Colonic mucosa (tissue), 4 donors: ENCODE measurements at regions not wholly inside any gene's neighbourhood (a gene's known extent, or its start where the extent isn't known, plus 50 kb on each side); places are given as distances from the start of the nearest gene placed in this dataset.

Source experiments
- DNase-seq: peaks from one replicate; pipeline ENCODE4 v3.0.0-alpha.2; 2020
- H3K27ac ChIP-seq: fragments of 200-600 bp; one replicate; pipeline ENCODE4 v1.8.0; 2021
- H3K27me3 ChIP-seq: fragments of 200-600 bp; one replicate; pipeline ENCODE4 v1.8.0; 2021
- H3K36me3 ChIP-seq: fragments of 200-600 bp; one replicate; pipeline ENCODE4 v1.8.0; 2021
- H3K4me1 ChIP-seq: fragments of 200-600 bp; one replicate; pipeline ENCODE4 v1.8.0; 2021; ENCODE audit warnings: mild to moderate bottlenecking
- H3K4me3 ChIP-seq: fragments of 200-600 bp; one replicate; pipeline ENCODE4 v1.8.0; 2021
- H3K9ac ChIP-seq, 2 donors: one replicate each; pipeline ENCODE4 v1.7.0; 2013; ENCODE audit warnings: control low read depth in 2 of 2, low read depth in 2 of 2, low read length in 2 of 2
- H3K9me3 ChIP-seq: fragments of 200-600 bp; one replicate; pipeline ENCODE4 v1.8.0; 2021
- intact Hi-C: fragments of 100-400 bp; cut with DNase I; formaldehyde crosslinking; loops from one replicate; pipeline ENCODE4 v1.14.1; 2022
- TF ChIP-seq, protein P1 (sequence below): fragments of 200-600 bp; IDR thresholded peaks from one replicate; pipeline ENCODE4 v1.8.0; 2022; ENCODE audit warnings: antibody characterized with exemption, mild to moderate bottlenecking
- donor health status: healthy.
- donor health status: DM: no; HTN: no; CAD: no.
- donor health status: DM: no; HTN: no; CAD: no.

DNA sequence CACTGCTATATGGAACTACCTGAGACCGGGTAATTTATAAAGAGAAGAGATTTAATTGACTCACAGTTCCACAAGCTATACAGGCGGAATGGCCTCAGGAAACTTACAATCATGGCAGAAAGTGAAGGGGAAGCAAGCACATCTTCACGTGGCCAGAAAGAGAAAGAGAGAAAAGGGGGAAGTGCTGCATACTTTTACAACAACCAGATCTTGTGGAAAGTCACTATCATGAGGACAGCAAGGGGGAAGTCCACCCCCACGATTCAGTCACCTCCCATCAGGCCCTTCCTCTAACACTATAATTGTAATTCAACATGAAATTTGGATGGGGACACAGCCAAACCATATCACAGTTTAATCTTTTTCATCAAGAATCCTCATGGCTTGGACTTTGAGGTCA is 339.2 kb upstream of the AJAP1 start:
- H3K27ac ChIP-seq = no peak overlapping the region
- no peaks in the 10 kb centered on the region for H3K36me3 ChIP-seq
- TF ChIP-seq, protein P1, sequence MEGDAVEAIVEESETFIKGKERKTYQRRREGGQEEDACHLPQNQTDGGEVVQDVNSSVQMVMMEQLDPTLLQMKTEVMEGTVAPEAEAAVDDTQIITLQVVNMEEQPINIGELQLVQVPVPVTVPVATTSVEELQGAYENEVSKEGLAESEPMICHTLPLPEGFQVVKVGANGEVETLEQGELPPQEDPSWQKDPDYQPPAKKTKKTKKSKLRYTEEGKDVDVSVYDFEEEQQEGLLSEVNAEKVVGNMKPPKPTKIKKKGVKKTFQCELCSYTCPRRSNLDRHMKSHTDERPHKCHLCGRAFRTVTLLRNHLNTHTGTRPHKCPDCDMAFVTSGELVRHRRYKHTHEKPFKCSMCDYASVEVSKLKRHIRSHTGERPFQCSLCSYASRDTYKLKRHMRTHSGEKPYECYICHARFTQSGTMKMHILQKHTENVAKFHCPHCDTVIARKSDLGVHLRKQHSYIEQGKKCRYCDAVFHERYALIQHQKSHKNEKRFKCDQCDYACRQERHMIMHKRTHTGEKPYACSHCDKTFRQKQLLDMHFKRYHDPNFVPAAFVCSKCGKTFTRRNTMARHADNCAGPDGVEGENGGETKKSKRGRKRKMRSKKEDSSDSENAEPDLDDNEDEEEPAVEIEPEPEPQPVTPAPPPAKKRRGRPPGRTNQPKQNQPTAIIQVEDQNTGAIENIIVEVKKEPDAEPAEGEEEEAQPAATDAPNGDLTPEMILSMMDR = no peak
- intact Hi-C loops = no loop called here
- no peaks in the 10 kb centered on the region for H3K9me3 ChIP-seq
- DNase-seq = no peak
- H3K4me3 ChIP-seq = no peak overlapping the region
- no peak overlapping the region for H3K9ac ChIP-seq
- H3K27me3 ChIP-seq = no peaks in the 10 kb centered on the region
- H3K4me1 ChIP-seq = no peaks in the 10 kb centered on the region

DNA sequence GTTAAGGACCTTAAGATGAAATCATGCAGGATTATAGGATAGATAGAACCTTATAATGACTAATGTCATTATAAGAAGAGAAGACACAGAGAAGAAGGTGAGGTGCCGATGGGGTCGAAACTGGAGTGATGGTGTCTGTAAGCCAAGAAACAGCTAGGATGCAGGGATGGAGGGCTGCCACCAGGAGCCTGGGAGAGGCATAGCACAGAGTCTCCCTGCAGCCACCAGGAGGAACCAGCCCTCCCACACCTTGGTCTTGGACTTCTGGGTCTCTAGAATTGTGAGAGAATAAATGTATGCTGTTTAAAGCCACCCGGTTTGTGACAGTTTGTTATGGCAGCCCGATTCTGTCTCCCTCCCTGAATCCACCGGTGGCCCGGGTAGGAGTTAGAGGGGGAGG is 337.2 kb upstream of the AJAP1 start:
- no peaks in the 10 kb centered on the region for H3K4me1 ChIP-seq
- H3K27ac ChIP-seq = no peak overlapping the region
- no peak overlapping the region for H3K9ac ChIP-seq
- H3K27me3 ChIP-seq = no peaks in the 10 kb centered on the region
- TF ChIP-seq, protein P1 = no peak
- no peaks in the 10 kb centered on the region for H3K9me3 ChIP-seq
- no peak for DNase-seq
- intact Hi-C loops = no loop called here
- no peaks in the 10 kb centered on the region for H3K36me3 ChIP-seq
- no peak overlapping the region for H3K4me3 ChIP-seq

DNA sequence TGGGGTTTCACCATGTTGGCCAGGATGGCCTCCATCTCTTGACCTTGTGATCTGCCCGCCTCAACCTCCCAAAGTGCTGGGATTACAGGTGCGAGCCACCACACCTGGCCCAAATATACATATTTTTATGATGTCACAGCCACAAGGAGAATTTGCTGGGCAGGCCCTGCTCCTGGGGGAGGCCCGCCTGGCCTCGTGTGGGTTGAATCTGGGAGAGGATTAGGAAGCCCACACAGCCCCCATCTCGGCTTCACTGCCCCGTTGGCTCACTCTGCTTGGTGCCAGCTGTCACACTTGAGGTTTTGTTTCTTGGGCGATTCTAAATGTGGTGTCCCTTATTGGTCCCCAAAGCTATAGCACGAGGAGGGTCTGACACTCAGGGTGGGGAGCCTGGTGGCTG is 335.7 kb upstream of the AJAP1 start:
- H3K27ac ChIP-seq = no peak overlapping the region
- intact Hi-C loops = no loop called here
- no peaks in the 10 kb centered on the region for H3K27me3 ChIP-seq
- TF ChIP-seq, protein P1 = no peak
- H3K9ac ChIP-seq = no peak overlapping the region
- no peak overlapping the region for H3K4me3 ChIP-seq
- H3K36me3 ChIP-seq = no peaks in the 10 kb centered on the region
- no peaks in the 10 kb centered on the region for H3K9me3 ChIP-seq
- no peak for DNase-seq
- no peaks in the 10 kb centered on the region for H3K4me1 ChIP-seq

DNA sequence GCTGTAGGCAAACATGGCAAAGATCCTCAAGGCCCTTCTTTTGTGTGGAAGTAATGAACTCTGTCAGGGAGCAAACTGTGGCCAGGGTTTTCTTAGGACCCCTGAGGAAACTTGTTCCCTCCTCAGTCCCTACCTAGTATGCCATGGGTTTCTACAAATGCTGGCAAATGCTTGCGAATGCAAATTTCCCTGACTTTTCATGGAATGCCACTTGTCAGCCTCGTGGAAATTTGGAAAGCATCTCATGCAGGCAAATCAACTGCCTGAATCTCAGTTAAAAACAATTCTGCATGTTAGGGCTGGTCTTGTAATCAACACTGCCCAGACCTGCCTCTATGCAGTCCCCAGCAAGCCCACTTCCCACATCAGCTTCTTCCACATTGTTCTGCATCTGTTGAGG is 334.9 kb upstream of the AJAP1 start:
- no peaks in the 10 kb centered on the region for H3K9me3 ChIP-seq
- no peaks in the 10 kb centered on the region for H3K36me3 ChIP-seq
- H3K4me3 ChIP-seq = no peak overlapping the region
- intact Hi-C loops = no loop called here
- H3K9ac ChIP-seq = no peak overlapping the region
- H3K4me1 ChIP-seq = no peaks in the 10 kb centered on the region
- no peak for DNase-seq
- no peak overlapping the region for H3K27ac ChIP-seq
- TF ChIP-seq, protein P1 = no peak
- H3K27me3 ChIP-seq = no peaks in the 10 kb centered on the region

DNA sequence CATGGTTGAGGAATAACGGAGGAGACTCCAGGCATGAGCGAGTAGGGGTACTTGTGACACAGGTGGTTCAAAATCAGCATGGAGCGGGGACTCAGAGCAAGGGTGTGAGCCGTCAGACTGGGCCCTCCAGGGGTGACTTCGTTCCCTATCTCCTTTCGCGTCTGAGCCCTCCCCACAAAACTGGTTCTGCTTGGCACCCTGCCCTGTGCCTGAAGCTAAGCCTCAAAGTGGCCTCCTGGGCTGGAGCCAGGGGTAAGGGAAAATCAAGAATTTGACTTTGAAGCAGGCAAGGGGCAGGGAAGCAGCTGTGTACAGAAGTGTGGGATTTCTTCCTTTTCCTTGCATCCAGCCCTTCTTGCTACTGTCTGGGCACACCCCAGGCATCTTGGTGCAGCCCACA is 331.5 kb upstream of the AJAP1 start:
- Histone ChIP-seq H3K9me3 (no peaks in the 10 kb centered on the region), H3K4me3 (no peak overlapping the region), H3K4me1 (no peaks in the 10 kb centered on the region), H3K27ac (no peak overlapping the region), H3K27me3 (no peaks in the 10 kb centered on the region), H3K36me3 (no peaks in the 10 kb centered on the region), H3K9ac (no peak overlapping the region)
- intact Hi-C loops = no loop called here
- TF ChIP-seq, protein P1 = no peak
- no peak for DNase-seq

DNA sequence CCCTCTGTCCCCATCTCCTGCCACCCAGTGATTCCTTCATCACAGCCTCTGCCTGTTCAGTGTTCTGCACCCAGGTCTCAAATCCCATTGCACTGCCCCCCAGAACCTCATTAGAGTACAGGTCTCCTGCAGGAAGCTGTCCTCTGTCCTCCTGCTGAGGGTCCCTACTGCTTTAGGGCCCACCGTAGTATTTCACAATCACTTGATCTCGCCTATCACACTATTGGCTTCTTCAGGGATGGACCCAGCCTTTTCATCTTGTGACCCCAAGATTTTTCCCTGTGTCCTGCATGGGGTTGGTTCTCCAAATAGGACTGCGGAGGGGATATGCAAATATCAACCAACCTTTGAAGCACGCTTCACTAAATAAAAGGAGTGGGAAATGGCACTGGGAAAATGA is 331.1 kb upstream of the AJAP1 start:
- no peak overlapping the region for H3K4me3 ChIP-seq
- TF ChIP-seq, protein P1 = no peak
- H3K4me1 ChIP-seq = no peaks in the 10 kb centered on the region
- H3K9ac ChIP-seq = no peak overlapping the region
- H3K27me3 ChIP-seq = no peaks in the 10 kb centered on the region
- no peak overlapping the region for H3K27ac ChIP-seq
- no peak for DNase-seq
- intact Hi-C loops = no loop called here
- H3K36me3 ChIP-seq = no peaks in the 10 kb centered on the region
- no peaks in the 10 kb centered on the region for H3K9me3 ChIP-seq
